GM18861 (cell line): ENCODE measurements at regions not wholly inside any gene's neighbourhood (a gene's known extent, or its start where the extent isn't known, plus 50 kb on each side); places are given as distances from the start of the nearest gene placed in this dataset.

ENCODE experiments used
- ATAC-seq: cut with Tn5 transposase; IDR thresholded peaks from one replicate; pipeline ENCODE4 v1.9.1; 2021; ENCODE audit not compliant: unreplicated experiment

DNA sequence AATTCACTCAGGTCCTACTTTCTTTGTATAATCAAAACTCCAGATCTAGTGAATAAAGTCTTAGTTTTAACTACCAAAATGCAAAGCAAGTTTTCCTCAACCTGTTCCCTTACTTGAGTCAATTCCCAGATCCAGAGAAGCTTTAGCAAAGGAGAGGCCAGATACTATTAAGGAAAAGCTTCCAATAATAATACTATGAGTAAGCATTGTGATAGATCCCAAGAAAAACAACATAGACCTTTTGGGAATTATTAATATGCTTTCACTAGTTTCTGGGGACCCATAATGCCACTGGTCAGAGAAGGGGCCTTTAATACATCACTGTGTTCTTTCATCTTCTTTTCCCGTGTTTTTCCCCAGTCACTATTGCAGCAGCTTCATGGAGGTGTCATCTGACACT is 339.9 kb upstream of the CDIN1 start:
- ATAC-seq, result no peak

GRCh38 chr15:36251450-36251849 is 328.0 kb upstream of the CDIN1 start:
- ATAC-seq, result no peak

GRCh38 chr15:36252146-36252711 is 327.2 kb upstream of the CDIN1 start:
- no peak for ATAC-seq

GRCh38 chr15:36254426-36254825 is 325.0 kb upstream of the CDIN1 start:
- no peak for ATAC-seq

GRCh38 chr15:36256404-36256807 is 323.0 kb upstream of the CDIN1 start:
- no peak for ATAC-seq

DNA sequence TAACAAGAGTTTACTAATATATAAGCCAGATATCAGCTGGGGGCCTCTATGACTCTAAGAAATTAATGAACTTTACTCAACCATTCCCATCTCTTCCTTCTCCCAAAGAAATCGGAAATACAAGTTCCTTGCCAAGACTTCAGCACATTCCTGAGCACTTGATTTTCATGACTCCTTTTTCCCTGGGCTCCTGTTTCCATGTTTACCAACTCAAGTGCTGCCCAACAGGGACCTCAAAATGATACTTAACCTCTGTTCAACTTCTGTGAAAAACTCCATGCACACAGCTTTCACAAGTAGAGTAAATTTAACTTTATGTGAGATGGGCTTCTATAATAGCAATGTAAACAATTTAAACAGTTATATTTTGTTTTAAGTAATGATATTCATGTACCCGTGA is 315.8 kb upstream of the CDIN1 start:
- ATAC-seq, result no peak

DNA sequence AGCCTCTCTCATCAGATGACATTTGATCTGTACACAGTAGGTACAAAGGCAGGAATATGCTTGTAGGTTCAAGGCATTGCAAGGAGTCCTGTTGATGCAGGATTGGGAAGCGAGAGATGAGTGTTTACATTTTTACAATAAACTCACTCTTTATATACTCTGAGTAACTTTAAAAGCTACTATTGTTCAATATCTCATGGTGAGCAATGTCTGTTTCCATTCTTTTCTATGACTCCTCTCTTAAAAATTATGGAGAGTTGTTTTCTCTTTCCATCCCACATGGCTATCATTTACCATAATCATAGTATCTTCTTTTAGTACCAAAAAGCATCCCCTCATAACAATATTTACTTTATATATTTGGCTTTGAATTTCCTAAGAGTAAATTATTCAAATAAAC is 314.0 kb upstream of the CDIN1 start:
- no peak for ATAC-seq

- no peak for ATAC-seq
These were observed 308.4 kb upstream of the CDIN1 start for GRCh38 chr15:36271048-36271447.

DNA sequence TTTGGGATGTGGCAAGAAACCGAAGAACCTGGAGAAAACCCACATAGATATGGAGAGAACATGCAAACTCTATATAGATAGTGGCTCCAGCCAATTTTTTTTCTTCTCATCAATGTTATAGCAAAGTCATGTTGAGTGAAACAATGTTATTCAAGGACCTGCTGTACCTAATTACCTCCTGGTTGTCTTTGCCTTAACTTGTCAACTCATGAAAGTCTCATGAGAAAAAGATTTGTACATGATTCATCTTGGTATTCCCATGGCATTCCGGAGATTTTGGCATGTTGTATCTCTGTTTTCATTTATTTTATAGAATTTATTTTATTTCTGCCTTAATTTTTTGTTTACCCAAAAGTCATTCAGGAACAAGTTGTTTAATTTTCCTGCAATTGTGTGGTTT is 303.8 kb upstream of the CDIN1 start:
- no peak for ATAC-seq

DNA sequence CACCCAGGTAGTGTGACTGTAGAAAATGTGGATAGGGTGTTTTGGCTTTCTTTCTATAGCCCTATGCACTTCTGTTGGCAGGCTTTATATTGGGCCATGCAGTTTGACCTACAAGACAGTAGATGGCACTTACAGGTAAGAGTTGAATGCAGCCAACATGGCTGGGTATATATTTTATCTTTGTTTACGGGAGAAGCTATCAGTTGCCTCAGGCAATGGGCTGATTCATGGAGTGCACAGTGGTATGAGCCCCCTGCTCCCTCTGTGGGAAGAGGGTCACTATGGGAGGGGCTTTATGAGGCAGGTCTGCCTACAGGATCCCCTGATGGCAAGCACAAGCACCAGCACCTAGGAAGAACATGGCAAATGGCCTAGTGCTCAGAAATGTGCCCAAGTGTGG is 301.2 kb upstream of the CDIN1 start:
- ATAC-seq, result no peak

DNA sequence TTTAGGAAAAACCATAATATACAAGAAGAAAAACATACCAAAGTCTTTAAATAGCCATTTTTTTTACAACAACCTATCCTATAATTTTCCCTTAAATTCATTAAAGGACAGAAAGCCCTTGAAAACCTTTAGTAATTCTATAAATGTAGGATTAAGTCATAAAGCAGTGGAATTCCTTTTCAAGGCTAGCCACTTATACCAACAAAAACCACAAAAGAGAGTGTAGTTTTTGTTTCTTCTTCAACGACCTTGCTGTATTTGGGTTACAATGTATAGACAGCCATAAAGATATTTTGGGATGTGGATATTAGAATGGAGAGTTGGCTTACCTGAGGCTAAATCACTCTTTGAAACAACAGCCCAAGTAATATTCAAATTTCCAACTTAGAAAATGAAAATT is 296.6 kb upstream of the CDIN1 start:
- ATAC-seq, result no peak

DNA sequence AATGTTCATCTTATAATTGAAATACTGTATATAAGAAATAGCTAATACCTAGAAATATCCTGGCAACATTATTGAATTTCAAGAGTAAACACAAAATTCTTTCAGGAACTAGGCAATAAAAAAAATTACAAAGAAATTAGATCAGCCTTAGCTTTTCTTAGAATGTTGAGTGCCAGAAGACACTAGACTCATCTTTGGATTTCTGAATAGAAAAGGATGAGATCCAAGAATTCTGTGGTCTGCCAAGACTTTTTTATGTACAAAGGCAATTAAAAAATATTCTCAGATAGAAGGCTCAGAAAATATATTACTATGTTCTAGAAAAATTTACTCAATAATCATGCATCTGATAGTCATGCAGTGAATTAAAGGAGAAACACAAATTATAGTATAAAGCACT is 294.5 kb upstream of the CDIN1 start:
- no peak for ATAC-seq

- ATAC-seq, result no peak
These were observed 287.9 kb upstream of the CDIN1 start for GRCh38 chr15:36291501-36291900.

DNA sequence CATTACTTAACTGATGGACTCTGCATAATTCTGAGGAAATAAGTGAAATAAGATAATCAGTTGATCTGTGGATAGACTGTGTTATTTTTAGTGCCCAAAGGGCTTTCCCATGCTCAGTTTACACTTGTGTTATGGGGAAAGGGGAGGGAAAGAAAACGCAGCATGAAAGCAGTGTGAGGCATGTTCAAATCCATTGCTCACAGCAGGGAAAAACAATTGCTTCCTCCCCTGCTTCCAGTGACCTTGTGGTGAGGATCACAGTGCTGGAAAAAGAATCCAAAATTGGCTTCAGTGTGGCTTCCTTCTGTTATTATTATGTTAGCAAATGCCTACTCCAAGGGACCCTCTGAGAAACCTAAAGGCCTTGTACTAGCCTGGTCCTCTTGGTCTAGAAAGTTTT is 285.1 kb upstream of the CDIN1 start:
- no peak for ATAC-seq

DNA sequence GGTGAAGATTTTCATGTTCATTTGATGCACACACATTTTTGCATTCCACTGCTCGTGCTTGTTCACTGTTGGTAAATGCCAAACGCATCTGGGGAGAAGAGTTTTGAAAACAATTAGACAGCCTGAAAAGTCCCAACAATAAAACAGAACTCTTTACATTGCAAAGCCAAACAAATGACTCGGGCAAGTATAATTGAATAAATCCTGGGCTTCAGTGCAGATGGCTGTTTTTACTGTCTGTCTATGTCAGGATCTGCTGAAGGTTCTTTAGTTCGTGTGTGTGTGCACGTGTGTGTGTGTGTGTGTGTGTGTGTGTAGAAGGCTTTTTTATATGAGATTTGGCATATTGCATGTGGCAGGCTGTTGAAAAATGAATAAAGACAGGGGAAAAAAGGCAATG is 277.5 kb upstream of the CDIN1 start:
- no peak for ATAC-seq

DNA sequence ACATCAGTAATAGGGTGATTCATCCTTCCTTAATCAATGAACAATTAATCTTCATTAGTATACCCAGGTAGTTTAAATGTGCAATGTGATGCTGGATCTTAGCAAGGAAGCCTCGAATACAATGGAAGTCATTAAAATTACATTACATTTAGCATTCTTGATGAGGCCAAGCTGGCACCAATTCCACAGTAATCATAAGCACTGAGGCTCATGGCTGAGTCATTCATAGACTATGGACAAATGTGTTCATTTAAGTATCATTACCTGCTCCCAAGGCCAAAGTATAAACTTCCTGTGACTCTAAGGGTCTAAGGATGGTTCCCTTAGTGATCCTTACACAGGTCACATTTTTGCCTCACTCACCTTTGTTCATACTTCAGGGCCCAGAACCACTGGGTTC is 266.4 kb upstream of the CDIN1 start:
- ATAC-seq, result no peak

GRCh38 chr15:36313736-36314280 is 265.6 kb upstream of the CDIN1 start:
- ATAC-seq, result no peak

- ATAC-seq, result no peak
These were observed 263.8 kb upstream of the CDIN1 start for GRCh38 chr15:36315649-36316048.

DNA sequence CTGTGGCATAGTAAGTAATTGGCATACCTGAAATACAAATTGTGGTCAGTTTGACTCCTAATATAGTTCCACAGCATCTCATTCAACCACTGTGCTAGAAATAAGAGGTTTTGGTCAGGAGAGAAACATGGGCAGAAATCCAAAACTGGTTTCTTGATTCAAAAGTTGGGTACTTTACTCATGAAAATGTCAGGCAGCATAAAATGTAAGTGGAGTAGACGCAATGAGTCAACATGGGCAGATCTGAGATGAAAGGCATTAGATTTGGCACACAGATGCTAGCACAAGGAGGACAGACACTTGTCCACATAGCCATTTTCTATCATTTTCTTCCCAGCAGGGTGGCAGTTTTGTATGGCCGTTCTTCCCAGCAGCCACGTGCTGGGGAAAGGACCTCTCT is 255.8 kb upstream of the CDIN1 start:
- no peak for ATAC-seq

DNA sequence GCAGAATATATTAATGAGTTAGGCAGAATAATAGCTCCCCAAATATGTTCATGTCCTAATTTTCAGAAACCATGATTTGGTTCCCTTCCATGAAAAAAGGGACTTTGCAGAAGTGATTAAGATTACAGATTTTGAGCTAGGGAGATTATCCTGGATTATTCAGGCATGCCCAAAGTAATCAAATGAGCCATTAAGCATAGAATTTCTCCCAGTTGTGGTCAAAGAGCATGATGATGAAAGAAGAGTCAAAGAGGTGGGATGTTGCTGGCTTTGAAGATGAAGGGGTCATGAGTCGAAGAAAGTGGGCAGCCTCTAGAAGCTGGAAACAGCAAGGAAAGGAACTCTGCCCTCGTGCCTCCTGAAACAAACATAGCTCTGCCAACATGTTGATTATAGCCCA is 254.2 kb upstream of the CDIN1 start:
- no peak for ATAC-seq

DNA sequence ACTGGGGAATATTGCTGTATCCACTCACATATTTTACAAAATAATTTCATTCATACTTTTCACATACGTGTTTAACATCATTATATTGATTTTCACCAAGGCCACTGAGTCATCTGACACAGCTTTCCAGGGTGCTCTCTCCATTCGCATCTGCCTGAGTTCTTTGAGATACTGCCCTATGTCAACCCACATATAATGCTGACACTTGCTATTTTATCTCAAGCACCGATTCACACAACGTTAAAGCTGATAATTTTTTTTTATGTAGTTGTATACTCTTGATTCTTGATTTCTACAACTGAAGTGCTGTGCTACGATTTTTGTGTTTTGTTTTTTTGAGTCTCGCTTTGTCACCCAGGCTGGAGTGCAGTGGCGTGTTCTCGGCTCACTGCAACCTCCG is 249.8 kb upstream of the CDIN1 start:
- ATAC-seq, result no peak

GRCh38 chr15:36330598-36330997 is 248.8 kb upstream of the CDIN1 start:
- ATAC-seq, result no peak

DNA sequence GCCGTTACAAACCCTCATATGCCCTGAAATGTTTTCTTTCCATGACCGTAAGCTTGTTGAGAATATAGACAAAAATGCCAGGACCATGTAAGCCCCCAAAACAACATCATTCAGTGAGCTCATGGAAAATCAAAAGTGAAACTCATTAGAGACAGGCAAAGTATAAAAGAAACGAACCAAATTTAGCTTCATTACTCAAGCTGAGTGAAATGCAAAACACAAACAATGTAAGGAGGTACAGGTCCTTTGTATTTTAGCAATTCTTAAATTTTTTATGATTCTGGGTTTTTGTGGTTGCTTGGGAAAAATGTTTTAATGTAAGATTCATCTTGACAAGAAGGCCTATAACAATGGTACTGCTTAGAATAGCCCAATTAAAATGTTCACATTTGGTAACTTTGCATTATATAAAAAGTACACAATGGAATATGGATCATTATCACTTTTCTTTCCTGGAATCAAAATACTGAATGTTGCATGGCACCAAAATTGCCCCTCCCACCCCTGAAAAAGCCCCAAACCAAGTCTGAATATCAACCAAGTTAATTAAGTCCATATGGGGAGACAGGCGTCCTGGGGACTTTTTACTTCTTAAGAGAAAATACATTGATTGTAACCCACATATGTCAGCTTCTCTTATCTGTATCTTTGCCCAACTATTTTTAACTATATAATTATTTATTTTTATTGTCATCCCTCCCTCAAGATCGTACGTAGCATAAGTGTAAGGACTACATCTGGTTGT is 247.7 kb upstream of the CDIN1 start:
- no peak for ATAC-seq
